SK-N-SH treated with all-trans-retinoic acid at 6 μM for 48 hours (cell line): ENCODE measurements at regions not wholly inside any gene's neighbourhood (a gene's known extent, or its start where the extent isn't known, plus 50 kb on each side); places are given as distances from the start of the nearest gene placed in this dataset.

Experiments
- ARNTL ChIP-seq: fragments of 450-650 bp; formaldehyde crosslinking; IDR thresholded peaks from 2 replicates; pipeline ENCODE4 v1.5.0; 2020; ENCODE audit warnings: low read depth, mild to moderate bottlenecking, moderate library complexity, borderline replicate concordance
- BACH2 ChIP-seq: fragments of 250-450 bp; sonication (Bioruptor Pico); IDR thresholded peaks from 2 replicates; pipeline ENCODE4 v1.9.0; 2021; ENCODE audit warnings: mild to moderate bottlenecking, borderline replicate concordance
- CSDC2 ChIP-seq: fragments of 250-450 bp; sonication (Bioruptor Pico); IDR thresholded peaks from 2 replicates; pipeline ENCODE4 v1.5.0; 2020; ENCODE audit warnings: mild to moderate bottlenecking, moderate library complexity
- ESRRG ChIP-seq: fragments of 250-450 bp; sonication (Bioruptor Pico); IDR thresholded peaks from 2 replicates; pipeline ENCODE4 v1.6.1; 2021; ENCODE audit warnings: mild to moderate bottlenecking
- GLIS3 ChIP-seq: fragments of 250-450 bp; sonication (Bioruptor Pico); IDR thresholded peaks from 2 replicates; pipeline ENCODE4 v1.5.0; 2020; ENCODE audit warnings: mild to moderate bottlenecking, moderate library complexity
- SNAI2 ChIP-seq: fragments of 250-450 bp; sonication (Bioruptor Pico); IDR thresholded peaks from 2 replicates; pipeline ENCODE4 v1.5.0; 2020; ENCODE audit warnings: mild to moderate bottlenecking, moderate library complexity
- TOX ChIP-seq: fragments of 250-450 bp; sonication (Bioruptor Pico); IDR thresholded peaks from 2 replicates; pipeline ENCODE4 v1.8.0; 2021; ENCODE audit warnings: mild to moderate bottlenecking, moderate library complexity, borderline replicate concordance
- TSHZ2 ChIP-seq: fragments of 250-450 bp; sonication (Bioruptor Pico); IDR thresholded peaks from 2 replicates; pipeline ENCODE4 v1.5.0; 2020; ENCODE audit warnings: mild to moderate bottlenecking, moderate library complexity
- ZC3H10 ChIP-seq: fragments of 250-450 bp; sonication (Bioruptor Pico); IDR thresholded peaks from 2 replicates; pipeline ENCODE4 v1.5.1; 2021; ENCODE audit warnings: mild to moderate bottlenecking, moderate library complexity
- ZFP30 ChIP-seq: fragments of 450-650 bp; formaldehyde crosslinking; IDR thresholded peaks from 2 replicates; pipeline ENCODE4 v1.5.0; 2022; ENCODE audit warnings: mild to moderate bottlenecking, moderate library complexity
- ZNF8 ChIP-seq: fragments of 450-650 bp; formaldehyde crosslinking; IDR thresholded peaks from 2 replicates; pipeline ENCODE4 v1.5.0; 2020; ENCODE audit warnings: mild to moderate bottlenecking, moderate library complexity
- TF ChIP-seq, protein P1 (sequence below): fragments of 250-450 bp; sonication (Bioruptor Pico); IDR thresholded peaks from 2 replicates; pipeline ENCODE4 v1.8.0; 2020; ENCODE audit warnings: mild to moderate bottlenecking, moderate library complexity, borderline replicate concordance
- TF ChIP-seq, protein P2 (sequence below): fragments of 250-450 bp; sonication (Bioruptor Pico); IDR thresholded peaks from 2 replicates; pipeline ENCODE4 v1.5.1; 2020; ENCODE audit warnings: low read depth, mild to moderate bottlenecking, moderate library complexity

DNA sequence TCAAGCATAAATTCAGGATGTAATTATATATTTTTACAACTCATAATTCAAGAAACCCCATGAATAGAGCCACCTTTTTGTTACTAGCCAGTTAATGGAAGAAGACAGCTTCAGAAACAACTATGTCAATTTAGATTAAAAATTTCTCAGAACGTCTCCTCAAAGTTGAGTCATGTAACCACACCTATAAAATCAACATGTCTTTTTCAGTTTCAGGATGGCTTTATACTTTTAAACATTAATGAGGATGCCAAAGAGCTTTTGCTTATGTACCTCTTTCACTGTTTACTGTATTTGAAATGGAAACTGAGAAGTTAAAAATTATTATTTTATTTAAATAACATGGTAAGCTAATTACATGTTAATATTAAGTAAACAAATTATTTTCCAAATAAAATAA, 280.1 kb downstream of the PTH2R start:
- TF ChIP-seq ZFP30 (CRISPR knock-in tag) (no peak), ZNF8 (CRISPR knock-in tag) (no peak), ESRRG (no peak), CSDC2 (CRISPR knock-in tag) (no peak), BACH2 (CRISPR knock-in tag) (no peak), GLIS3 (CRISPR knock-in tag) (no peak), TSHZ2 (no peak), SNAI2 (CRISPR knock-in tag) (no peak), ARNTL (CRISPR knock-in tag) (no peak), ZC3H10 (CRISPR knock-in tag) (no peak), TOX (no peak)
- TF ChIP-seq, protein P1, sequence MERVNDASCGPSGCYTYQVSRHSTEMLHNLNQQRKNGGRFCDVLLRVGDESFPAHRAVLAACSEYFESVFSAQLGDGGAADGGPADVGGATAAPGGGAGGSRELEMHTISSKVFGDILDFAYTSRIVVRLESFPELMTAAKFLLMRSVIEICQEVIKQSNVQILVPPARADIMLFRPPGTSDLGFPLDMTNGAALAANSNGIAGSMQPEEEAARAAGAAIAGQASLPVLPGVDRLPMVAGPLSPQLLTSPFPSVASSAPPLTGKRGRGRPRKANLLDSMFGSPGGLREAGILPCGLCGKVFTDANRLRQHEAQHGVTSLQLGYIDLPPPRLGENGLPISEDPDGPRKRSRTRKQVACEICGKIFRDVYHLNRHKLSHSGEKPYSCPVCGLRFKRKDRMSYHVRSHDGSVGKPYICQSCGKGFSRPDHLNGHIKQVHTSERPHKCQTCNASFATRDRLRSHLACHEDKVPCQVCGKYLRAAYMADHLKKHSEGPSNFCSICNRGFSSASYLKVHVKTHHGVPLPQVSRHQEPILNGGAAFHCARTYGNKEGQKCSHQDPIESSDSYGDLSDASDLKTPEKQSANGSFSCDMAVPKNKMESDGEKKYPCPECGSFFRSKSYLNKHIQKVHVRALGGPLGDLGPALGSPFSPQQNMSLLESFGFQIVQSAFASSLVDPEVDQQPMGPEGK (CRISPR knock-in tag): no peak
- TF ChIP-seq, protein P2, sequence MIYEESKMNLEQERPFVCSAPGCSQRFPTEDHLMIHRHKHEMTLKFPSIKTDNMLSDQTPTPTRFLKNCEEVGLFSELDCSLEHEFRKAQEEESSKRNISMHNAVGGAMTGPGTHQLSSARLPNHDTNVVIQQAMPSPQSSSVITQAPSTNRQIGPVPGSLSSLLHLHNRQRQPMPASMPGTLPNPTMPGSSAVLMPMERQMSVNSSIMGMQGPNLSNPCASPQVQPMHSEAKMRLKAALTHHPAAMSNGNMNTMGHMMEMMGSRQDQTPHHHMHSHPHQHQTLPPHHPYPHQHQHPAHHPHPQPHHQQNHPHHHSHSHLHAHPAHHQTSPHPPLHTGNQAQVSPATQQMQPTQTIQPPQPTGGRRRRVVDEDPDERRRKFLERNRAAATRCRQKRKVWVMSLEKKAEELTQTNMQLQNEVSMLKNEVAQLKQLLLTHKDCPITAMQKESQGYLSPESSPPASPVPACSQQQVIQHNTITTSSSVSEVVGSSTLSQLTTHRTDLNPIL (CRISPR knock-in tag): no peak
